ENCODE measurements at regions not wholly inside any gene's neighbourhood (a gene's known extent, or its start where the extent isn't known, plus 50 kb on each side); places are given as distances from the start of the nearest gene placed in this dataset.

DNA sequence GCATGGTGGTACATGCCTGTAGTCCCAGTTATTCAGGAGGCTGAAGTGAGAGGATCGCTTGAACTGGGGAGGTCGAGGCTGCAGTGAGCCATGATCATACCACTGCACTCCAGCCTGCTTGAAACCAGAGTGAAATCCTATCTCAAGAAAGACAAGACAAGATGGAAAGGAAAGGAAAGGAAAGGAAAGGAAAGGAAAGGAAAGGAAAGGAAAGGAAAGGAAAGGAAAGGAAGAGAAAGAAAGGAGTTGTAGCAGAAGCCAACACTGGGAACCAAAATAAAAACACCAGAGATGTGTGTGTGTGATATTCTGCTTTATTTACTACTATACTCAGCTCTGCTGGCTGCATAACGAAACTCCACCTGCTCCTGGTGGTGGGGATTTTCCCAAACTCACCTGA is 115.3 kb downstream of the DRD1 start:
- Histone ChIP-seq H3K9me3 (ENCODE audit: control insufficient read depth, insufficient read depth, low read length) (no peaks in the 10 kb centered on the region), H2AK9ac (replicated peaks; ENCODE audit: low read depth, low read length, poor library complexity) (no peak overlapping the region), H3K9ac (ENCODE audit: low read depth, low read length) (no peak overlapping the region), H3K23ac (ENCODE audit: low read depth, low read length) (no peak overlapping the region), H2BK20ac (ENCODE audit: low read depth, low read length) (no peak overlapping the region), H3K9me1 (ENCODE audit: insufficient read depth, low read length) (no peaks in the 10 kb centered on the region), H3K79me1 (ENCODE audit: low read depth in 1 of 2, low read length in 2 of 2) (no peaks in the 10 kb centered on the region), H2BK15ac (ENCODE audit: low read depth, low read length) (no peak overlapping the region), H3K27ac (ENCODE audit: insufficient read depth, low read length) (no peak overlapping the region), H3K4me2 (ENCODE audit: low read depth, low read length) (no peak overlapping the region), H3K27me3 (ENCODE audit: control insufficient read depth, insufficient read depth, low read length) (no peaks in the 10 kb centered on the region; the same call in 1 of the 2 replicates), H3K56ac (ENCODE audit: extremely low read depth, insufficient read depth, low read length) (no peak overlapping the region), H4K91ac (ENCODE audit: insufficient read depth, low read depth, low read length) (no peak overlapping the region), H4K8ac (ENCODE audit: low read depth in 2 of 2, low read length in 2 of 2) (no peak overlapping the region), H3K36me3 (ENCODE audit: control insufficient read depth, insufficient read depth, low read length) (no peaks in the 10 kb centered on the region), H2BK5ac (ENCODE audit: low read depth, low read length, poor library complexity, severe bottlenecking) (no peak overlapping the region), H2AK5ac (ENCODE audit: low read depth, low read length) (no peak overlapping the region), H2BK120ac (ENCODE audit: low read depth, low read length) (no peak overlapping the region), H3K14ac (replicated peaks; ENCODE audit: low read depth, low read length) (no peak overlapping the region), H2AFZ (replicated peaks; ENCODE audit: low read length, poor library complexity) (no peak overlapping the region), H3K4me3 (ENCODE audit: insufficient read depth, low read depth, low read length) (no peak overlapping the region), H3K4ac (ENCODE audit: low read depth, low read length) (no peak overlapping the region), H3K18ac (ENCODE audit: low read depth, low read length) (no peak overlapping the region), H4K5ac (ENCODE audit: low read depth, low read length) (no peak overlapping the region), H3K4me1 (ENCODE audit: control insufficient read depth, insufficient read depth, low read length) (no peaks in the 10 kb centered on the region), H4K20me1 (ENCODE audit: insufficient read depth, low read length) (no peaks in the 10 kb centered on the region)
- no CpG with 5 or more reads among the region's 3 CpGs for WGBS, 2 experiments (ENCODE audit: extremely low coverage in 2 of 2, insufficient read length in 1 of 2)
- dilution Hi-C loops (cut with HindIII; ENCODE audit: low sequenced_read_pairs, unreplicated experiment), result no loop called here
- no peak for ATAC-seq (ENCODE audit: low read depth)
- CTCF ChIA-PET, result no interaction called here
- in situ Hi-C loops (cut with MboI; ENCODE audit: low sequenced_read_pairs), result no loop called here
- no TSS peak for BruUV-seq (replicated peaks)
- TF ChIP-seq RFX5 (IDR thresholded peaks at IDR 0.05; ENCODE audit: low read depth, low read length), result no peak
- TF ChIP-seq BHLHE40 (IDR thresholded peaks at IDR 0.05; ENCODE audit: low read depth, low read length), result no peak
- TF ChIP-seq CHD1 (IDR thresholded peaks at IDR 0.05; ENCODE audit: low read depth, low read length), result no peak
- DNase-seq, result no peak
- POLR2A ChIA-PET (ENCODE audit: unreplicated experiment), result no interaction called here
- intact Hi-C loops (cut with micrococcal nuclease), result no loop called here
